ENCODE measurements at regions not wholly inside any gene's neighbourhood (a gene's known extent, or its start where the extent isn't known, plus 50 kb on each side); places are given as distances from the start of the nearest gene placed in this dataset.

- no peak for DNase-seq (ENCODE audit: extremely low read depth, low read depth, low spot score)
Observed at GRCh38 chr13:84430446-84430845, 548.2 kb upstream of the SLITRK1 start.

DNA sequence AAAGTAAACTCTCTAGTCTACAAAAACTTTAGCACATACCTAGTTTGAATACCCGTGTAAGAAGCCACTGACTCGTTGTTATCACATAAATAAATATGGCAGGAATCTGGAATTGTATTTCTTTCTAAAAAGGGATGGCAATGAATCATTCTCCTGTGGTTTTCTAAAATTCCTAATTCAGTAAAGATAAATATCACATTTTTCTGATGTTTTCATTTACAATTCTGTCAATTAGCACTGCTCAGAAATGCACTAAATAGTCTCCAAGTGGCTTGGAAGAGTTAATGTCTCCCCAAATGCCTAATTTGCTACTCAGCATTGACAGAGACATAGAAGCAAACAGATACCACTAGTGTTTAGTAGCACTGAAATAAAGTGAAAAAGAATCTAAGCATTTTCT lies 547.7 kb upstream of the SLITRK1 start:
- no peak for DNase-seq (ENCODE audit: extremely low read depth, low read depth, low spot score)

- no peak for DNase-seq (ENCODE audit: extremely low read depth, low read depth, low spot score)
Observed at GRCh38 chr13:84418041-84418440, 535.8 kb upstream of the SLITRK1 start.

DNA sequence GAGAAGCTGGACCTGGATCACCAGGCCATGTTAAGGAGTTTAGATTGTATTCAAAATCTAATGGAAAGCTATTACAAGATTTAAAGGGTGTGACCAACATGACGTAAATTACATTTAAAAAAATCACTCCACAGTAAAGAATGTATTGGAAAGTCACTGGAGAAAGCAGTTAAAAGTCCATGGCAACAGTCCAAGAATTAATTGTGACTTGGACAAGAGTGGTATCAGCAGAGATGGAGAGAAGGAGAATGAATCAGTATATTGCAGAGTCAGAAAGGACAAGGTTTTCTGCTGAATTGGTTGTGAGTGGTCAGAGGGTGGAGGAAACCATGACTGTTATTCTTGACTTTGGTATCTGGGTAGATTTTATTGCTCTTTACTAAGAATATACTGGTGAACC lies 535.1 kb upstream of the SLITRK1 start:
- DNase-seq (ENCODE audit: extremely low read depth, low read depth, low spot score) = no peak

DNA sequence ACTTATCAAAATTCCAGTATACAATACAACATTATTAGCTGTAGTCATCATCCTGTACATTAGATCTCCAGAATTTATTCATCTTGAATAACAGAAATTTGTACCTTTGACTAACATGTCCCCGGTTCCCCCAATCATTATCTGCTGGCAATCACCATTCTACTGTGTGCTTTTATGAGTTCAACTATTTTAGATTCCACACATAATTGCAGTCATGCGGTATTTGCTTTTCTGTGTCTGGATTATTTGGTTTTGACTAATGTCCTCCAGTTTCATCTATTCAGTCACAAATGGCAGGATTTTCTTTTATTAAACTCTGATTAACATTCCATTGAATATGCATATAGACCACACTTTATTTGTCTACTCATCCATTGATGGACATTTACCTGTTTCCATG lies 530.7 kb upstream of the SLITRK1 start:
- DNase-seq (ENCODE audit: extremely low read depth, low read depth, low spot score) = no peak

DNA sequence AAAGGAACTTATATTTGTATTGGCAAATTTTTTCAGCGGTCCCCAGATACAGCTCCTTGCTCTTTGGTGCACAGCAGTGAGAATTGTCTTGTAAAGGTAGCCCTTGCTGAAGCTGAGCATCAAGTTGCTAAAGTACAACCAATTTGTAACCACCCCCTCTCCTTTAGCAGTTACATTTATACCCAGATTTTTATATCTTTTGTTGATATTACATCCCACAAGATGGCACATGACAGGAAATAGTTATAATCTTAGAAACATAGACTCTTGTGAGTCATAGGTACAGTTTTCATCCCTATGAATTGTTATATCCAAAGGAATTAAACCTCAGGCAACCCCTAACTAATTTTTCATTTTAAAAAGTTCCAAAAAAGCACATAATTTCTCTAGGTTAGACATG lies 523.0 kb upstream of the SLITRK1 start:
- DNase-seq (ENCODE audit: extremely low read depth, low read depth, low spot score) = no peak

GRCh38 chr13:84400706-84401105 lies 518.4 kb upstream of the SLITRK1 start:
- DNase-seq (ENCODE audit: extremely low read depth, low read depth, low spot score) = no peak

DNA sequence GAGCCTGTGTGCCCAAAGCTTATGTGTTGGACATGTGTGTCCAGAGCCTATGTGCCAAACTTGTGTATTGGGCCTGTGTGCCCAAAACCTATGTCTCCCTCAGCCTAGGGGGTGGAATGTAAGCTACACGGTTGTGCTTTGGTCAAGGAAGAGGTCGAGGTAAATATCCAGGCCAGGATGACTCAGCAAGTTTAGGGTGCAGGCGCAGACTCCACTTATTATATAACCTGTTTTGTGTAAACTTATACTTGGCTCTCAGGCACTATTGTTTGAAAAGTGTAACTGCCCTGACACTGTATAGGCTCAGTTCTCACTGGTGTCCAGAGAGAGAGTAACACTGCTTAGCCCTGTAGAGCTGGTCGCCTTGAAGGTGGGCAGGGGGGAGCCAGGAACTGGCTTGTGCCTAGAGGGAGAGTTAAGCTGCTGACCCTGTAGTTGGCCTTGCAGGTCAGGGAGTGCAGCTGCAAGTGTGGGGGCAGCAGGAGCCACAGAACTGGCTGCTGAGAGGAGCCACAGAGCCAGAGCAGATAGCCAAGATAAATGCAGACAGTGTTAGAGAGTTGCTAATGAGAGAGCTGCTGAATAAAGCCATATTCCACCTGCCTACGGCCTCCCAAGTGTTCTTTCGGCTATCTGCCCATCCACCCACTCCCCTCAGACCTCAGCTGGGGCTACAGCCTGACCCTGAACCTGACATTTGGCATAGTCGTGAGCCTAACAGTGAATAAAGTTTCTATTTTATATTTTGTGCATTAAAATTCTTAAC lies 517.2 kb upstream of the SLITRK1 start:
- no peak for DNase-seq (ENCODE audit: extremely low read depth, low read depth, low spot score)

- DNase-seq (ENCODE audit: extremely low read depth, low read depth, low spot score) = no peak
Observed at GRCh38 chr13:84393981-84394625, 511.8 kb upstream of the SLITRK1 start.

GRCh38 chr13:84380866-84381265 lies 498.6 kb upstream of the SLITRK1 start:
- DNase-seq (ENCODE audit: extremely low read depth, low read depth, low spot score) = no peak

DNA sequence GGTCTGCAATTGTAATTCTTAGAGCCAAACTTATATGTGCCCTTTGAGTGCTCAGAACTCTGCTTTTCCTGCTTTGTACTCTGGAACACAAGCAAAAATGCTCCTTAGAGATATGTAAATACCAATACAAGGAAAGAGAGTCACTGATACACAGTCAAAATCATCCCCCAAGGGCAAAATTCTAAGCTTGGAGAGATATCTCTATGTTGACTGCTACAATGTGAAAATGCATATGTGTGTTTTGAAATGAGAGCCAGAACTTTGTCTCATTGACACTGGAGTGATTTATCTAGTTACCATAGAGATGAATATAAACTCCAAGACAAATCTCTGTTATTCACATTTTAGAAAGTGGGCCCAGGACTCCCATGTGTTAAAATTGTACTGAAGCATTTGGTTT lies 494.8 kb upstream of the SLITRK1 start:
- DNase-seq (ENCODE audit: extremely low read depth, low read depth, low spot score) = no peak

DNA sequence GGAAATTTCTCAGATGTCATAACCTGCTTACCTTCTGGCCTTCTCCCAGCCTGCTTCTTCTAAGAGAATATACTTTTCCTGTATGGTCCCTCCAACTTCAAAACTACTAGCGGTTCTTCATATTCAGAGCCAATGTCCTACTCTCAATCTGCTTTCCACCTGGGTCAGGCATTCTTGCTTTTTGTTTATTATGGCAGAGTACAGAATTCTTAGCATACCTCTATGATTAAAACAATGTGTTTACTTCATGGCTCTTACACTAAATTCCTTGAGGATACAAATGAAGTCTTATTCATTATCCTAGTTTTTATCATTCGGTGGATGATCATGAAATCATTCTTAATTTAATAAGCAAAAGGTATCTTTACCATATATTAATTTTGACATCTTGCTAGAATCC lies 484.2 kb upstream of the SLITRK1 start:
- DNase-seq (ENCODE audit: extremely low read depth, low read depth, low spot score) = no peak

DNA sequence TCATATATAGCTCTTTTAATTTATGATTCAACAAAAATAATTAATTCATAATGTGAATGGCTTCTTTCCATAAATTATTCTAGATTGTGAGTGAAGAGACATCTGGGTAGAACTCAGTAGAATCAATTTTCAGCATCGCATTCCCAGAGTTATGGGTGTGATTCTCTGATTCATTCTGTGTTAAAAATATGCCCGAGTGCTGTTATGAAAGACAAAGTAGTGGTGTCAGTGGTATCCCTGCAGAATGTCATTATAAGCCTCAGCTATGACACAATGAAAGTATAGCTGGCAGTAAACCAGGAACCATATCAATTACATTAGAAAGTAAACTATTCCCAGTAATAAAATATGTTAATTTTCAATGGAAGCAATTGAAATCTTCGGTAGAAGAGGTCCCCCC lies 480.5 kb upstream of the SLITRK1 start:
- DNase-seq (ENCODE audit: extremely low read depth, low read depth, low spot score) = no peak

- DNase-seq (ENCODE audit: extremely low read depth, low read depth, low spot score) = no peak
Observed at GRCh38 chr13:84360822-84361221, 478.5 kb upstream of the SLITRK1 start.

DNA sequence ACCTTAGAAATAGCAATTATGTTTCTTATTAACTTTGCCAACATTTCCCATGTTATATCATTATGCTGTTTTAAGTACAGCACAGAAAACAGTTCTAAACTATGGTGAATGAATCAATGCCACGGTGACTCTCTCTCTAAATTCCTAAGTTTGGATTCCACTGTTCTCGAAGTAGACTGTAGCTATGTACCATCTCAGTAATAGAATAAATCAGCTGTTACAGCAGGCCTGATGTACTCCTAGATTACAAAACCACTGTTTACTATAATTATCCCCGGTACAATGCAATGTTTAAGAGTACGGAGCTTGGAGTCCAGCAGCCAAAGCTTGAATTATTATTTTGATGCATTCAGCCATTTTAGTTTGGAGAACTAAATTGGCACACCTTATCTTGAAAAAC lies 476.3 kb upstream of the SLITRK1 start:
- no peak for DNase-seq (ENCODE audit: extremely low read depth, low read depth, low spot score)

DNA sequence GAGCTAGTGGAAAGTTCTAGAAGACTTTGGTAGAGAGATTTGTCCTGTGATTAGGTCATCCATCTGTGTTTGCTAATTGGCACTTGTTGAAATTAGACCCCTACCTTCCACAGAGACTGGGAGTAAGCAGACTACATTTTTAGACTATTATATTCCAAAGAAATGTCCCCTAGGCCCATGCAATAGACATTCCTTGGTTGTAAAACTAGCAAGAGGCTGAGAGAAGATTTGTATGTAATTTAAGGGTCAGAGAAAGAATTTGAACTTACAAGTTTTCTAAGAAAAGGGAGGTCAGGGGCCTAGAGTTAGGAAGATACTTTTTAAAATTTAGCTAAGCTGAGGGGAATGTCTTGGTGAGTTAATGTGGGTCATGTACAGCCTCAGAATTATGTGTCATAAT lies 470.7 kb upstream of the SLITRK1 start:
- no peak for DNase-seq (ENCODE audit: extremely low read depth, low read depth, low spot score)

GRCh38 chr13:84339456-84339855 lies 457.2 kb upstream of the SLITRK1 start:
- no peak for DNase-seq (ENCODE audit: extremely low read depth, low read depth, low spot score)

DNA sequence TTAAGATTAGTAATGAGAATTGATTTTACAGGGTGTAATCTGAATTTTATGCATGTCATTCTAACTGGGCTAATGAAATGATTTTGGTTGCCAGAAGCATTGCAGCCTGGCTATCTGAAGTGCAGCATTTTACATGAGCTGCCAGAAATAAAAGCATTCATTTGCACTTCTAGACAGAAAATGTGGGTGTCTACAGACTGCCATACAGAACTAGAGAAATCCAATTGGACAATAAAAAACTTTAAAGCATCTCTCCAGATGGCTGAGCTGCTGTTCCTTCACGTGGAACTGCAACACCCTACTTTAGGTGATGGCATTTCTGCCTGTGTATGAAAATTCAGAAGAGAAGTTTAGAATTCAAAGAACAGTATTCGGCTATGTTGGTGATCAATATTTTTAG lies 450.1 kb upstream of the SLITRK1 start:
- no peak for DNase-seq (ENCODE audit: extremely low read depth, low read depth, low spot score)

GRCh38 chr13:84315527-84315926 lies 433.3 kb upstream of the SLITRK1 start:
- DNase-seq (ENCODE audit: extremely low read depth, low read depth, low spot score) = no peak

- no peak for DNase-seq (ENCODE audit: extremely low read depth, low read depth, low spot score)
Observed at GRCh38 chr13:84303035-84303434, 420.8 kb upstream of the SLITRK1 start.

DNA sequence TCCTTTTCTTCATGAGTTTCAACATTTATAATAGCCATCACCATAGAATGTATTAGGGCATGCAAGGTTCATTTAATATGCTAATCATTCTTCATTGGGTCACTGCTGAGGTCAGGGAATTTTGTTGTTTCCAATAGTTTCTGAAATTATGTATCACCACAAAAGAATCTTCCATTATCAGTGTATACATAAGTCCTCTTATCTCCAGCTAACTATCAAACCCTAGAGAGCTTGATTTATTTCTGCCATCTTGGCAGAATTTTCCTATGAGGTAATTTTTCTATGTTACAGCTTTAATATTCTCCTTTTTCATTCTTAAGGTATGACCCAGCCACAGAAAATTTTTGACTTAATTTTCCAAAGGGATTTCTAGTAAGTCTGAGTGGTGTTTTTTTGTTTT lies 415.0 kb upstream of the SLITRK1 start:
- no peak for DNase-seq (ENCODE audit: extremely low read depth, low read depth, low spot score)

- DNase-seq (ENCODE audit: extremely low read depth, low read depth, low spot score) = no peak
Observed at GRCh38 chr13:84296401-84296800, 414.1 kb upstream of the SLITRK1 start.

- no peak for DNase-seq (ENCODE audit: extremely low read depth, low read depth, low spot score)
Observed at GRCh38 chr13:84294576-84294975, 412.3 kb upstream of the SLITRK1 start.
